NT2/D1 (cell line): ENCODE measurements at regions not wholly inside any gene's neighbourhood (a gene's known extent, or its start where the extent isn't known, plus 50 kb on each side); places are given as distances from the start of the nearest gene placed in this dataset.

Experiments
- SUZ12 ChIP-seq: IDR thresholded peaks from 2 replicates; pipeline ENCODE4 v1.6.1; 2011; ENCODE audit not compliant: insufficient read length, insufficient read depth; ENCODE audit errors: extremely low read depth
- YY1 ChIP-seq: IDR thresholded peaks from 2 replicates; pipeline ENCODE4 v1.6.1; 2011; ENCODE audit not compliant: insufficient read length, insufficient read depth

DNA sequence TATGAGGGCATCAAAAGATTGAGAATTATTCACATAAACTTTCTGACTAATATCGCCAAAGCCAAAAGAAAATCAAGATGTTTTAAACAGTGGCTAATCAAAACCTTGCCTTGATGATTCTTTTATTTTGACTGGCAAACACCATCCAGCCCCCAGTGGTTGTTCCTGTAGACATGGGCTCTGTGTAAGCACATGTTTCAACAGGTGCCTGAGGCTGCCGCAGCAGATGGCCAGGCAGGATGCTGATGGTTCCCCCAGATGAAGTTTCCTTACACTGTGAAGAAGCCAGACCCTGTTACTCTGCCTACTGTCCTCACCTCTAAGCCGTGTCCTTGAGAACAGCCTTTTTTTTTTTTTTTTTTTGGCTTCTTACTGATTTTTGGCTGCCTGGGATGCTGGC is 146.5 kb downstream of the RAB11FIP2 start:
- no peak for TF ChIP-seq YY1
- TF ChIP-seq SUZ12 = no peak
